GM21576 (cell line): ENCODE measurements at regions not wholly inside any gene's neighbourhood (a gene's known extent, or its start where the extent isn't known, plus 50 kb on each side); places are given as distances from the start of the nearest gene placed in this dataset.
"Not testable (repeated sequence)": the region's sequence is repeated elsewhere in the genome, so short reads cannot be mapped to it uniquely, and the experiment has no call there.

Experiments
- ATAC-seq: cut with Tn5 transposase; IDR thresholded peaks from one replicate; pipeline ENCODE4 v1.9.1; 2021; ENCODE audit warnings: mild to moderate bottlenecking, moderate library complexity; ENCODE audit not compliant: unreplicated experiment

GRCh38 chr5:100693481-100693880, 158.3 kb downstream of the FAM174A start:
- no peak for ATAC-seq

- ATAC-seq: no peak
These were observed 158.9 kb downstream of the FAM174A start for GRCh38 chr5:100694100-100694499.

DNA sequence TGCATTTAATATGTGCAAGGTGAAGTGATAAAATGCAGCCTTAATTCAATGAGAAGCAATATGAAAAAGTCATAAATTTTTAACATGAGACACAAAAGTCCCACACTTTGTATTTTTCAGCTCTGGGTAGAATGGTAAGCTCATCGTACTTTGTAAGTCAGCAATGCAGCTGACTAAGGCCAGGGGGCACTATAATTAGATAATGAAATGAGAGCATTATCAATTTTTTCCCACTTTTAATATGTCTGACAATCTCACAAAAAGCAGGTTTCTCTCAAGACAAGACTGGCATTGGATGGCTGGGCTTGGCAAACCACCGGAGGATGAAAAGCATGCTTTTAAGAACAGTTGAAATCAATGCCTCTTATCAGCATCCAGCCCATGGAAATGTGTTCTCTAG, 162.8 kb downstream of the FAM174A start:
- no peak for ATAC-seq

DNA sequence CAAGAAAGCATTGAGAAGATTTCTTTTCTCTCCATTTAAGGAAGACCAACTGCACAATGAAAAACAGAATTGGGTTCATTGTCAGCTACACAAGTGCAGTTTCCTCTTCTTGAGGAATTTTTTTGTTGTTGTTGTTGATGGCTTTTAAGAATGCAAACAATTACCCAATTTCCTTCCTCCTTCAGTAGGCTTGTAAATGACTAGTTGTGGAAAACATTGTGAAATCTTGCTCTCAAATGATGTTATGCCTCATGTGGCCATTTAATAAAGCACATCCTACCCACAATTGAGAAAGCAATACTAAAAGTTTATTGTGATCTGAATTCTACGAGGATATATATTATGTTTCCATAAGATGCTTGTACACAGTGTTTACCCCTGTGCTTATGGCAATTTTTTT, 171.6 kb downstream of the FAM174A start:
- ATAC-seq: peak; percentile 56

DNA sequence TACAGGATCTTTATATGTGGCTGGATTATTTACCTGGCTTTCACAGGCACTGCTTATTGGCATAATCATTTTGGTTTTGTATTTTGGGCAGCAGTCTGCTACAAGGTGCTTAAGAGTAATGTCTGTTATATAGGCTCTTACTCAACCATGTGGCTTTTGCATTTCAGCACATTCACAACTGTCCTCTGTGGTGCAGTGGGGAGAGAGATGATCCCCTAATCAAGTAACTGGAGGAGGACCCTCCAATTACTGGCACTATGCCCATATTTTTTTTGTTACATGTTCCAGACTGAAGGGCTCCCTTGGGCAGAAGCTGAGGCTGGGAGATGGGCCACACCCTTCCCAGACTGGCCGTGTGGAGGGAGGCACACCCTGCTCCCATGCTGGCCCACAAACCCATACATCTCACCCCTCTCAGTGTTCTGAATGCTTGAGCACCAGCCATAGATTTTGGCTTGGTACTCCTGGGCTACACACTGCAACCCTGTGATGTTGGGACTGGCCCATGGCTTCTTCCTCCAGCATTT, 173.5 kb downstream of the FAM174A start:
- no peak for ATAC-seq

DNA sequence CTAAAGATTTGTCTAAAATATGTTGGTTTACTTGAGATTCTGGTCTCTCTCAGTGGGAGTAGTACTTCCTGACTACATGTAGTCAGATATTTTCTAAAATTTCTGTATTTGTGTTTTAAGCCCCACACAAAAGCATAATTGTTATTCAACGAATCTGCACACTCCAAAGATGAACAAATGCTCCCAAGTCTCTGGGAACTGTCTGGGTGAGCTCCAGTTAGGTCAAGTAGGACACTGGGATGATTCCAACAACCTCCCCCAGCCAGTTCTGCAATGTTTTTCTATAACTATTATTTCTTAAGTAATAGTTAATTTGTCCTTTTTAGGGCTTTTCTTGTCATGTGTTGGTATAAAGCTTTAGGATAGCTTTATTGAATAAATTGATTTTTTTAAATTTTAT, 174.6 kb downstream of the FAM174A start:
- no peak for ATAC-seq

DNA sequence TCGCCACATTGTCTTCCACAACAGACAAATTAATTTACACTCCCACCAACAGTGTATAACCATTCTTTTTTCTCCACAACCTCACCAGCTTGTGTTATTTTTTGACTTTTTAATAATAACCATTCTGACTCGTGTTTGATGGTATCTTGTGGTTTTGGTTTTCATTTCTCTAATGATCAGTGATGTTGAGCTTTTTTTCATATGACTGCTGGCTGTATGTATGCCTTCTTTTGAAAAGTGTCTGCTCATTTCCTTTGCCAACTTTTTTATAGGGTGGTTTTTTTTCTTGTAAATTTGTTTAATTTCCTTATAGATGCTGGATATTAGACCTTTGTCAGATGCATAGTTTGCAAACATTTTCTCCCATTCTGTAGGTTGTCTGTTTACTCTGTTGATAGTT, 179.6 kb downstream of the FAM174A start:
- ATAC-seq: not testable (repeated sequence)

- ATAC-seq: no peak
These were observed 180.4 kb downstream of the ST8SIA4 start for GRCh38 chr5:100722657-100723056.

DNA sequence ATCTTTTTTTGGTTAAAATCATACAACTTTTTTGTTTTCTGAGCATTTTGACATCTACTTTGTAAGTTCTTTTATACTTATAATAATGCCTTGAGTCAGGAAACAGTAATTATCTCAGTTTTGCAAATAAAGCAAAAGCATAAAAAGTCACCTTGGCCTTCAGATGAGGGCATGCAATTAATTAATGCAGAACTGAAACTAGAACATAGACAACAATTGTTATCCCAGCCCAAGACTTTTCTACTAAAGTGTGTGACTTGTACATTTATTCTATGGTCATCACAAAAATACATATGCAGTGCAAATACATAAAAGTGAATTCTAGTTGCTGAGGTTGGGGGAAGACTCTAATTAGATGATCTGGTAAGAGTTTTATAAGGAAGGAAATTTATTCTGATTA, 179.9 kb downstream of the ST8SIA4 start:
- no peak for ATAC-seq

DNA sequence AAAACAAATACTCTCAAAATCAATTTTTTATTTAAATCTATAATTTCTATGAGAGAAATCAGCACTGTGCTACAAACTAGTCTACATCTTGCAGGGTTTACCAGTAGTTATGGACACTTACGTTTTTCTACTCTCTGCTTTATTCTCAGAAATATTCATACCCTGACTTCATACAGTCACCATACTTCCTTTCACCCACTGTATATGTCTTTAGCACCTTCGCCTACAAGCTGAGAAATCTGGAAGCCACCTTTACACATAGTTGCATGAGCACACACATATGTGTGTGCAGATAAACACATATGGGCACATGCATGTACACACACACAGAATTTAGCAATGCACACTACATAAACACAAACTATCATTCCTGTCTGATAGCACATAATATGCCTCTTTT, 177.0 kb downstream of the ST8SIA4 start:
- ATAC-seq: no peak

GRCh38 chr5:100731768-100732167, 171.3 kb downstream of the ST8SIA4 start:
- peak; percentile 99 for ATAC-seq

GRCh38 chr5:100746730-100747129, 156.4 kb downstream of the ST8SIA4 start:
- ATAC-seq: peak; percentile 94

- ATAC-seq: no peak
These were observed 153.3 kb downstream of the ST8SIA4 start for GRCh38 chr5:100749771-100750284.

DNA sequence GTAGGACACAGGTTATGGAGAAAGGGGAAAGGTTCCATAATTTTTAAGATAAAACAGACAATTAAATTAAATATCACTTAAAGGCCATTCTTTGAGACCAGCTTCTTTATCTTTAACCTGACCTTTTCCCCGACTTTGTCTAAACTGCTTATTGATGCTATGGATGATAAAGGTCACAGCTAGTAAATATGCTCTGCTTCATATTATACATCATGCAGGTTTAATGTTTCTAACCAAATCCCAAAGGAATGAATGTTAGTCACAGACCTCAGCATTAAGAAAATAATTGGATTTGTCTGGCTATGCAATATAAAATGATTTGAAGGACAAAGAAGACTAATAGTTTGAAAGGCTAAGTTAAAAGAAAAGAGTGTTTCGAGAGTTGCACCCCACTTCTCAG, 147.6 kb downstream of the ST8SIA4 start:
- ATAC-seq: no peak
